IMR-90 (cell line): ENCODE measurements at regions not wholly inside any gene's neighbourhood (a gene's known extent, or its start where the extent isn't known, plus 50 kb on each side); places are given as distances from the start of the nearest gene placed in this dataset.

Experiments used
- ATAC-seq: fragments of 200-7000 bp; cut with Tn5 transposase; 2 replicates; pipeline ENCODE4 v1.9.1; 2020; ENCODE audit warnings: low read depth, mild to moderate bottlenecking, moderate library complexity
- BruUV-seq: library from RNA; stranded (reverse); fragments of 400-500 nt; replicated peaks from 2 replicates; lab custom pipeline; 2021; lab: Mats Ljungman, UMichigan
- CTCF ChIA-PET: fragments of 300-600 bp; formaldehyde crosslinking; extraction: SDS; loops from one replicate; lab custom pipeline; 2021; ENCODE audit warnings: antibody characterized with exemption; lab: Yijun Ruan, JAX
- POLR2A ChIA-PET: fragments of 300-600 bp; sonication (Branson Sonifier 250); formaldehyde crosslinking; loops from one replicate; lab custom pipeline; 2022; ENCODE audit warnings: antibody characterized with exemption; ENCODE audit not compliant: unreplicated experiment; lab: Charles Lee
- DNase-seq: peaks from one replicate; pipeline ENCODE4 v3.0.0; 2013
- H2AFZ ChIP-seq: replicated peaks from 2 replicates; pipeline ENCODE3; 2013; ENCODE audit warnings: low read length, mild to moderate bottlenecking; ENCODE audit not compliant: poor library complexity
- H2AK5ac ChIP-seq: 2 replicates; pipeline ENCODE4 v1.6.1; 2013; ENCODE audit warnings: low read depth, low read length, inconsistent platforms
- H2AK9ac ChIP-seq: replicated peaks from 2 replicates; pipeline ENCODE3; 2013; ENCODE audit warnings: mild to moderate bottlenecking, low read depth, low read length, moderate library complexity; ENCODE audit not compliant: poor library complexity
- H2BK120ac ChIP-seq: 2 replicates; pipeline ENCODE4 v1.6.1; 2013; ENCODE audit warnings: low read depth, low read length, inconsistent platforms
- H2BK15ac ChIP-seq: 3 replicates; pipeline ENCODE4 v1.6.1; 2013; ENCODE audit warnings: low read depth, low read length, inconsistent platforms
- H2BK20ac ChIP-seq: 2 replicates; pipeline ENCODE4 v1.6.1; 2013; ENCODE audit warnings: low read depth, mild to moderate bottlenecking, inconsistent platforms, low read length, moderate library complexity
- H2BK5ac ChIP-seq: 2 replicates; pipeline ENCODE4 v1.6.1; 2013; ENCODE audit warnings: mild to moderate bottlenecking, low read depth, low read length, inconsistent platforms; ENCODE audit not compliant: poor library complexity, severe bottlenecking
- H3K14ac ChIP-seq: replicated peaks from 2 replicates; pipeline ENCODE4 v1.6.1; 2013; ENCODE audit warnings: low read depth, low read length, inconsistent platforms
- H3K18ac ChIP-seq: 2 replicates; pipeline ENCODE4 v1.6.1; 2013; ENCODE audit warnings: low read depth, low read length, control low read depth
- H3K23ac ChIP-seq: 2 replicates; pipeline ENCODE4 v1.6.1; 2013; ENCODE audit warnings: low read depth, low read length, inconsistent platforms
- H3K27ac ChIP-seq: 2 replicates; pipeline ENCODE4 v1.5.1; 2013; ENCODE audit warnings: mild to moderate bottlenecking, control low read depth, low read length; ENCODE audit not compliant: insufficient read depth
- H3K27me3 ChIP-seq: 2 replicates; pipeline ENCODE4 v1.6.1; 2013; ENCODE audit warnings: low read length; ENCODE audit not compliant: control insufficient read depth, insufficient read depth
- H3K36me3 ChIP-seq: 2 replicates; pipeline ENCODE4 v1.6.1; 2013; ENCODE audit warnings: low read length, mixed read lengths; ENCODE audit not compliant: control insufficient read depth, insufficient read depth
- H3K4ac ChIP-seq: 2 replicates; pipeline ENCODE4 v1.6.1; 2013; ENCODE audit warnings: low read depth, low read length, inconsistent platforms
- H3K4me1 ChIP-seq: 2 replicates; pipeline ENCODE4 v1.6.1; 2013; ENCODE audit warnings: low read length, mixed read lengths; ENCODE audit not compliant: control insufficient read depth, insufficient read depth
- H3K4me2 ChIP-seq: 2 replicates; pipeline ENCODE4 v1.6.1; 2013; ENCODE audit warnings: low read depth, mild to moderate bottlenecking, control low read depth, low read length, moderate library complexity
- H3K4me3 ChIP-seq: 2 replicates; pipeline ENCODE4 v1.5.1; 2013; ENCODE audit warnings: low read depth, mild to moderate bottlenecking, control low read depth, low read length, moderate library complexity; ENCODE audit not compliant: insufficient read depth
- H3K56ac ChIP-seq: 2 replicates; pipeline ENCODE4 v1.6.1; 2013; ENCODE audit warnings: low read length, inconsistent platforms; ENCODE audit not compliant: insufficient read depth; ENCODE audit errors: extremely low read depth
- H3K79me1 ChIP-seq, 2 experiments: 2 replicates each; pipeline ENCODE4 v1.6.1; 2013; ENCODE audit warnings: low read length in 2 of 2, inconsistent platforms in 1 of 2, low read depth in 1 of 2
- H3K9ac ChIP-seq: 2 replicates; pipeline ENCODE4 v1.6.1; 2013; ENCODE audit warnings: low read depth, low read length, control low read depth
- H3K9me1 ChIP-seq: 2 replicates; pipeline ENCODE4 v1.6.1; 2013; ENCODE audit warnings: low read length, inconsistent platforms; ENCODE audit not compliant: insufficient read depth
- H3K9me3 ChIP-seq: 2 replicates; pipeline ENCODE4 v1.6.1; 2013; ENCODE audit warnings: low read length; ENCODE audit not compliant: control insufficient read depth, insufficient read depth
- H4K20me1 ChIP-seq: 2 replicates; pipeline ENCODE4 v1.6.1; 2013; ENCODE audit warnings: low read length, inconsistent platforms; ENCODE audit not compliant: insufficient read depth
- H4K5ac ChIP-seq: 2 replicates; pipeline ENCODE4 v1.6.1; 2013; ENCODE audit warnings: mild to moderate bottlenecking, low read depth, low read length, control low read depth
- H4K8ac ChIP-seq, 2 experiments: 2 replicates each; pipeline ENCODE4 v1.6.1; 2013; ENCODE audit warnings: low read depth in 2 of 2, low read length in 2 of 2, control low read depth in 1 of 2, inconsistent platforms in 1 of 2
- H4K91ac ChIP-seq: 2 replicates; pipeline ENCODE4 v1.6.1; 2013; ENCODE audit warnings: low read depth, low read length, inconsistent platforms; ENCODE audit not compliant: insufficient read depth
- BHLHE40 ChIP-seq: fragments of 150-350 bp; IDR thresholded peaks from 2 replicates; pipeline ENCODE4 v1.6.1; 2016; ENCODE audit warnings: mild to moderate bottlenecking, low read depth, low read length
- CEBPB ChIP-seq: IDR thresholded peaks from 2 replicates; pipeline ENCODE4 v1.6.1; 2012; ENCODE audit warnings: low read depth, low read length, improper control_type of control experiment
- CHD1 ChIP-seq: IDR thresholded peaks from 2 replicates; pipeline ENCODE4 v1.6.1; 2012; ENCODE audit warnings: low read depth, low read length, improper control_type of control experiment
- FOS ChIP-seq: fragments of 150-350 bp; IDR thresholded peaks from 2 replicates; pipeline ENCODE4 v1.6.1; 2016; ENCODE audit warnings: low read depth, low read length
- MAFK ChIP-seq: IDR thresholded peaks from 2 replicates; pipeline ENCODE4 v1.6.1; 2012; ENCODE audit warnings: low read depth, low read length, improper control_type of control experiment
- MAZ ChIP-seq: IDR thresholded peaks from 2 replicates; pipeline ENCODE4 v1.6.1; 2012; ENCODE audit warnings: low read depth, mild to moderate bottlenecking, low read length, improper control_type of control experiment, moderate library complexity, borderline replicate concordance
- MXI1 ChIP-seq: IDR thresholded peaks from 2 replicates; pipeline ENCODE4 v1.6.1; 2012; ENCODE audit warnings: low read depth, mild to moderate bottlenecking, low read length, moderate library complexity, borderline replicate concordance
- NFE2L2 ChIP-seq: fragments of 150-350 bp; IDR thresholded peaks from 2 replicates; pipeline ENCODE4 v1.6.1; 2016; ENCODE audit warnings: low read depth, mild to moderate bottlenecking, low read length
- POLR2A ChIP-seq: IDR thresholded peaks from 2 replicates; pipeline ENCODE4 v1.6.1; 2012; ENCODE audit warnings: mild to moderate bottlenecking, low read depth, low read length
- RAD21 ChIP-seq: IDR thresholded peaks from 2 replicates; pipeline ENCODE4 v1.6.1; 2012; ENCODE audit warnings: low read length, improper control_type of control experiment
- RCOR1 ChIP-seq: IDR thresholded peaks from 2 replicates; pipeline ENCODE4 v1.6.1; 2012; ENCODE audit warnings: mild to moderate bottlenecking, low read length, improper control_type of control experiment; ENCODE audit not compliant: insufficient replicate concordance
- RFX5 ChIP-seq: IDR thresholded peaks from 2 replicates; pipeline ENCODE4 v1.8.0; 2012; ENCODE audit warnings: low read depth, mild to moderate bottlenecking, low read length, moderate library complexity
- SMC3 ChIP-seq: fragments of 150-350 bp; IDR thresholded peaks from 2 replicates; pipeline ENCODE4 v1.6.1; 2016; ENCODE audit warnings: low read depth, mild to moderate bottlenecking, antibody characterized with exemption, low read length, moderate library complexity
- USF2 ChIP-seq: fragments of 150-350 bp; IDR thresholded peaks from 2 replicates; pipeline ENCODE4 v1.6.1; 2017; ENCODE audit warnings: mild to moderate bottlenecking, antibody characterized with exemption, low read length, low read depth
- WGBS, 2 experiments: methylation state at CpG; one replicate each; pipeline versions ENCODE4 v1.1.5 to v1.1.7; 2013; ENCODE audit warnings: missing lambda C conversion rate in 2 of 2; ENCODE audit not compliant: insufficient read length in 1 of 2; ENCODE audit errors: extremely low coverage in 2 of 2; 5-methylcytosine and 5-hydroxymethylcytosine counted together
- dilution Hi-C: fragments of 300-500 bp; cut with HindIII; formaldehyde crosslinking; loops from one replicate; pipeline ENCODE4 v1.14.3; 2018; ENCODE audit warnings: low sequenced_read_pairs; ENCODE audit not compliant: unreplicated experiment
- in situ Hi-C: fragments of 300-500 bp; cut with MboI; formaldehyde crosslinking; loops from 3 replicates; pipeline ENCODE4 v1.14.3; 2019; ENCODE audit warnings: low sequenced_read_pairs, inconsistent platforms, mixed read lengths
- intact Hi-C: fragments of 100-400 bp; cut with micrococcal nuclease; formaldehyde crosslinking; loops from 2 replicates; pipeline ENCODE4 v1.10.0; 2022
- TF ChIP-seq, protein P1 (sequence below): fragments of 150-350 bp; IDR thresholded peaks from 2 replicates; pipeline ENCODE4 v1.6.1; 2016; ENCODE audit warnings: low read depth, mild to moderate bottlenecking, low read length, moderate library complexity, borderline replicate concordance
- TF ChIP-seq, protein P2 (sequence below): conservative IDR thresholded peaks from 2 replicates; pipeline ENCODE4 v1.5.1; 2012; ENCODE audit warnings: mild to moderate bottlenecking, low read depth, low read length, improper control_type of control experiment

GRCh38 chr2:216970359-216970915 lies 110.6 kb upstream of the TNP1 start:
- Histone ChIP-seq H3K9ac (no peak overlapping the region), H3K36me3 (no peaks in the 10 kb centered on the region), H3K4ac (no peak overlapping the region), H4K5ac (no peak overlapping the region), H2BK5ac (no peak overlapping the region), H2AK9ac (peak overlapping the region; percentile 6), H3K4me3 (no peak overlapping the region), H3K23ac (no peak overlapping the region), H3K14ac (0 out of 2 replicates have a peak overlapping the region, but pooled peaks have one; percentile 37), H4K20me1 (no peaks in the 10 kb centered on the region), H3K79me1 (no peaks in the 10 kb centered on the region), H3K4me2 (no peak overlapping the region), H2BK20ac (no peak overlapping the region), H3K9me3 (0 out of 2 replicates have a peak, but pooled peaks cover 2% of the 10 kb centered on the region), H2BK120ac (no peak overlapping the region), H3K18ac (no peak overlapping the region), H3K27me3 (peaks cover 4% of the 10 kb centered on the region), H3K4me1 (peaks cover 2% of the 10 kb centered on the region; the same call in 1 of the 2 replicates), H3K56ac (no peak overlapping the region), H2AK5ac (no peak overlapping the region), H4K8ac (no peak overlapping the region), H2AFZ (no peak overlapping the region), H2BK15ac (no peak overlapping the region), H3K9me1 (no peaks in the 10 kb centered on the region), H3K27ac (no peak overlapping the region), H4K91ac (no peak overlapping the region)
- DNase-seq (no peak), ATAC-seq (no peak)
- CTCF ChIA-PET = no interaction called here
- POLR2A ChIA-PET = no interaction called here
- dilution Hi-C loops (no loop called here), intact Hi-C loops (no loop called here), in situ Hi-C loops (no loop called here)
- 80% methylated on average over 1 of the region's 2 CpGs; no CpG with 5 or more reads in 1 of the 2 experiments for WGBS, 2 experiments
- BruUV-seq = no TSS peak
- TF ChIP-seq POLR2A (no peak), CEBPB (no peak), RFX5 (no peak), CHD1 (no peak), SMC3 (no peak), MAFK (no peak), NFE2L2 (no peak), USF2 (no peak), MXI1 (no peak), RAD21 (no peak), FOS (no peak), MAZ (no peak), BHLHE40 (no peak), RCOR1 (no peak)
- TF ChIP-seq, protein P1, sequence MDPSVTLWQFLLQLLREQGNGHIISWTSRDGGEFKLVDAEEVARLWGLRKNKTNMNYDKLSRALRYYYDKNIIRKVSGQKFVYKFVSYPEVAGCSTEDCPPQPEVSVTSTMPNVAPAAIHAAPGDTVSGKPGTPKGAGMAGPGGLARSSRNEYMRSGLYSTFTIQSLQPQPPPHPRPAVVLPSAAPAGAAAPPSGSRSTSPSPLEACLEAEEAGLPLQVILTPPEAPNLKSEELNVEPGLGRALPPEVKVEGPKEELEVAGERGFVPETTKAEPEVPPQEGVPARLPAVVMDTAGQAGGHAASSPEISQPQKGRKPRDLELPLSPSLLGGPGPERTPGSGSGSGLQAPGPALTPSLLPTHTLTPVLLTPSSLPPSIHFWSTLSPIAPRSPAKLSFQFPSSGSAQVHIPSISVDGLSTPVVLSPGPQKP = no peak
- TF ChIP-seq, protein P2, sequence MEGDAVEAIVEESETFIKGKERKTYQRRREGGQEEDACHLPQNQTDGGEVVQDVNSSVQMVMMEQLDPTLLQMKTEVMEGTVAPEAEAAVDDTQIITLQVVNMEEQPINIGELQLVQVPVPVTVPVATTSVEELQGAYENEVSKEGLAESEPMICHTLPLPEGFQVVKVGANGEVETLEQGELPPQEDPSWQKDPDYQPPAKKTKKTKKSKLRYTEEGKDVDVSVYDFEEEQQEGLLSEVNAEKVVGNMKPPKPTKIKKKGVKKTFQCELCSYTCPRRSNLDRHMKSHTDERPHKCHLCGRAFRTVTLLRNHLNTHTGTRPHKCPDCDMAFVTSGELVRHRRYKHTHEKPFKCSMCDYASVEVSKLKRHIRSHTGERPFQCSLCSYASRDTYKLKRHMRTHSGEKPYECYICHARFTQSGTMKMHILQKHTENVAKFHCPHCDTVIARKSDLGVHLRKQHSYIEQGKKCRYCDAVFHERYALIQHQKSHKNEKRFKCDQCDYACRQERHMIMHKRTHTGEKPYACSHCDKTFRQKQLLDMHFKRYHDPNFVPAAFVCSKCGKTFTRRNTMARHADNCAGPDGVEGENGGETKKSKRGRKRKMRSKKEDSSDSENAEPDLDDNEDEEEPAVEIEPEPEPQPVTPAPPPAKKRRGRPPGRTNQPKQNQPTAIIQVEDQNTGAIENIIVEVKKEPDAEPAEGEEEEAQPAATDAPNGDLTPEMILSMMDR = no peak
